ENCODE measurements at regions not wholly inside any gene's neighbourhood (a gene's known extent, or its start where the extent isn't known, plus 50 kb on each side); places are given as distances from the start of the nearest gene placed in this dataset.

GRCh38 chr5:9691261-9691660 is 61.1 kb upstream of the TAS2R1 start (continued):
- no peak for TF ChIP-seq ZNF333 (CRISPR knock-in tag; IDR thresholded peaks at IDR 0.05; ENCODE audit: borderline replicate concordance)
- TF ChIP-seq FOXO1 (CRISPR knock-in tag; IDR thresholded peaks at IDR 0.05) = no peak
- TF ChIP-seq TCF7L2 (IDR thresholded peaks at IDR 0.05; ENCODE audit: low read depth, low read length) = no peak

DNA sequence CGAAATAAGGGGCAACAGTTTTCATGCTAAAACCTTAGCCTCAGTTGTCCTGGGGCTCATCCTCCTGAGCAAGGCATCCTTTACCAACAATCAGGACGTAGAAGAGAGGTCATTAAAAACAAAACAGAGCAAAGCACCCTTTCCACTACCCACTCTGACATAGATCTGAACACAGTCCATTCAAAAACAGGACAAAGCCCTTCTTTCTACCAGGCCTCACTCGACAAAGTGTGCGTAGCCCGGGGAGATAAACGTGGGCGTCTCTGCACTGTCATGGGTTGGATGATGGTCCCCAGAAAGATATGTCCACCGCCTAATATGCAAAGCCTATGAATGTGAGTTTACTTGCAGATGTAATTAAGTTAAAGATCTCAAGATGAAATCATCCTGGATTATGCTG is 60.6 kb upstream of the TAS2R1 start:
- WGBS (ENCODE audit: low lambda C conversion rate) = 22% methylated on average over 8 of the region's 8 CpGs
- in situ Hi-C loops (cut with HindIII; ENCODE audit: extremely low pct_ligation_motif_present, low pct_unique_long_range_greater_than_20kb) (no loop called here), intact Hi-C loops (cut with micrococcal nuclease; ENCODE audit: unreplicated experiment) (no loop called here)
- Histone ChIP-seq H3K36me3 (replicated peaks in 1 of 2; ENCODE audit: control insufficient read depth in 1 of 2, insufficient read depth in 2 of 2, low read length in 2 of 2) (no peaks in the 10 kb centered on the region), H3K4me3 (replicated peaks in 1 of 3; ENCODE audit: insufficient read depth in 1 of 3, low read depth in 2 of 3, low read length in 3 of 3) (no peak overlapping the region), H3K27me3 (ENCODE audit: control insufficient read depth in 1 of 2, insufficient read depth in 2 of 2, low read length in 2 of 2) (no peaks in the 10 kb centered on the region; a peak in 1 of 5 replicates), H3K9ac (ENCODE audit: insufficient read depth, low read depth, low read length) (no peak overlapping the region), H3K79me2 (ENCODE audit: insufficient read depth, low read length) (no peaks in the 10 kb centered on the region), H3K4me1 (ENCODE audit: insufficient read depth, low read length) (no peaks in the 10 kb centered on the region), H3K4me2 (ENCODE audit: low read depth, low read length) (no peak overlapping the region), H3K9me3 (ENCODE audit: low read length) (no peaks in the 10 kb centered on the region), H4K20me1 (ENCODE audit: insufficient read depth, low read length) (no peaks in the 10 kb centered on the region), H3K27ac (ENCODE audit: extremely low read length, insufficient read depth, low read length) (no peak overlapping the region), H2AFZ (ENCODE audit: low read length) (no peak overlapping the region)
- ATAC-seq (no peak), DNase-seq (ENCODE audit: low spot score) (no peak), FAIRE-seq (no peak)
- POLR2A ChIA-PET = no interaction called here
- no TSS peak for BruUV-seq (replicated peaks)
- no peak for TF ChIP-seq ZSCAN22 (CRISPR knock-in tag; IDR thresholded peaks at IDR 0.05)
- TF ChIP-seq ZNF207 (IDR thresholded peaks at IDR 0.05; ENCODE audit: borderline replicate concordance) = no peak
- TF ChIP-seq ZFAT (CRISPR knock-in tag; conservative IDR thresholded peaks at IDR 0.05) = no peak
- TF ChIP-seq SETDB1 (CRISPR knock-in tag; IDR thresholded peaks at IDR 0.05; ENCODE audit: borderline replicate concordance) = no peak
- no peak for TF ChIP-seq ARID3A (IDR thresholded peaks at IDR 0.05; ENCODE audit: low read depth, low read length)
- no peak for TF ChIP-seq ZFP36L2 (CRISPR knock-in tag; IDR thresholded peaks at IDR 0.05)
- no peak for TF ChIP-seq PHF8 (CRISPR knock-in tag; IDR thresholded peaks at IDR 0.05)
- TF ChIP-seq NR1H2 (CRISPR knock-in tag; IDR thresholded peaks at IDR 0.05; ENCODE audit: borderline replicate concordance, low read depth) = no peak
- TF ChIP-seq JDP2 (CRISPR knock-in tag; IDR thresholded peaks at IDR 0.05; ENCODE audit: borderline replicate concordance) = no peak
- no peak for TF ChIP-seq AKAP8 (CRISPR knock-in tag; IDR thresholded peaks at IDR 0.05)
- no peak for TF ChIP-seq RAD51 (IDR thresholded peaks at IDR 0.05; ENCODE audit: borderline replicate concordance)
- no peak for TF ChIP-seq NFKB2 (CRISPR knock-in tag; IDR thresholded peaks at IDR 0.05; ENCODE audit: borderline replicate concordance)
- no peak for TF ChIP-seq SUZ12 (IDR thresholded peaks at IDR 0.05; ENCODE audit: low read depth, low read length)
- no peak for TF ChIP-seq ZNF136 (CRISPR knock-in tag; IDR thresholded peaks at IDR 0.05; ENCODE audit: low read depth)
- no peak for TF ChIP-seq CENPT (CRISPR knock-in tag; IDR thresholded peaks at IDR 0.05; ENCODE audit: low read depth)
- CTCF ChIA-PET (ENCODE audit: low intra/inter-chr PET ratio, low total read pairs) = no interaction called here
